HPDE6-E6E7 (cell line): ENCODE measurements at regions not wholly inside any gene's neighbourhood (a gene's known extent, or its start where the extent isn't known, plus 50 kb on each side); places are given as distances from the start of the nearest gene placed in this dataset.

Experiments
- DNase-seq: peaks from one replicate; pipeline ENCODE4 v3.0.0; 2011; ENCODE audit warnings: missing footprints; ENCODE audit errors: extremely low spot score

- no peak for DNase-seq
Measured at GRCh38 chr9:27880156-27880555, 306.9 kb upstream of the C9orf72 start.

- no peak for DNase-seq
Measured at GRCh38 chr9:27880635-27881034, 307.4 kb upstream of the C9orf72 start.

- peak; percentile 16 for DNase-seq
Measured at GRCh38 chr9:27888661-27889295, 315.5 kb upstream of the C9orf72 start.

- peak; percentile 6 for DNase-seq
Measured at GRCh38 chr9:27924502-27924901, 351.2 kb upstream of the C9orf72 start.

DNA sequence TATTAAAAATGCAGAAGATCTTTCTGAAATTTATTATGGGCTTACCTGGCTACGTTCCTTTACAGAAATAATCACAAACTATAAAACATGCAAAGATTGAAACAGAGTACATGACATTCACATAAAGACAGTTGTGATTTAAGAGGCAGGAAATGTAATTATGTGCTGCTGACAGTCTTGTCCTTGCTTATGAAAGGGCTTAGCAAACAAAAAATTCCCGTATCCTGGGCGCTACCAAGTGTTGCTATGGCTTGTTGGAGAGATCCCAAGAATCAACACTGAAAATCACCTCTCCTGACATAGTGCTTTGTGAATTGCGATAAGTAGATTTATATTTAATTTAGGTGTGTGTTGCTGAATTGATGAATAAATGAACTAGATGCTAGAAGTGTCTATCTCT lies 352.5 kb upstream of the C9orf72 start:
- DNase-seq: no peak

DNA sequence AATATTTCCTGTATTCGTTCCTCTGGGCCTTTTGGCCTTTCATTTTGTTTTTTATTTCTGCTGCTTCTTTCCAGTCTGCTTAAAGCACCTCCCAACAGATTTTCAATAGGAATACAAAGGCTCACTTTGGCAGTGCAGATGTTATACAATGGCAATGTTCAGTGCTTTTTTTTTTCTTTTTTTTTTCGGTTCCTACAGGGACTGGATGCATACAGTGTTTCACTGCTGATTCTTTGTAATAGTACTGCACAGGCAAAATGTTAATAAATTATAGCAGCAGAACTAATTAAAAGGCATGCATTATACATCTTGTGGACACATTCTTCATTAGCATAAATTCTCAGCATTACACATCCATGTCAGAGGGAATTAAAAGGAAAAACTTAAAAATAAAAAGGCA lies 356.6 kb upstream of the C9orf72 start:
- no peak for DNase-seq

- no peak for DNase-seq
Measured at GRCh38 chr9:27933210-27934025, 360.1 kb upstream of the C9orf72 start.

DNA sequence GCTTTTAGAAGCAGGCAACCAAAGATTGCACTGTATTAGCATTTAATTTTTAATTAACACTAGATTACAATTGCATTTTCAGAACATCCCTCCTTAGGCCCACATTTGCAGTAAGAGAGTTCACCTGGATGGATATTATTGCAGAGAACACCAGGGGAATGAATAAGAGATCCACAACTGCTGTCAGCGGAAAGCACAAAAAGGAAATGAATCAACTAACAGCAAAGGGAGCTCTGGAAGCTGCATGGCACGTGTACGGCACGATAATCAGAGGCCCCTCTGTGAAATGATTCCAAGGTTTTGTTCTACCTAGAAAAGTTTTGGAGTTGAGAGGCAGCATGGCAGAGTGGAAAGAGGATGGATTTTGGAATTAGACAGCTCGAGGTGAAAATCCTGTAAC lies 361.2 kb upstream of the C9orf72 start:
- no peak for DNase-seq

GRCh38 chr9:27939186-27939585 lies 365.9 kb upstream of the C9orf72 start:
- no peak for DNase-seq

GRCh38 chr9:27940535-27940934 lies 367.3 kb upstream of the C9orf72 start:
- no peak for DNase-seq

GRCh38 chr9:27943501-27943900 lies 370.2 kb upstream of the C9orf72 start:
- no peak for DNase-seq

DNA sequence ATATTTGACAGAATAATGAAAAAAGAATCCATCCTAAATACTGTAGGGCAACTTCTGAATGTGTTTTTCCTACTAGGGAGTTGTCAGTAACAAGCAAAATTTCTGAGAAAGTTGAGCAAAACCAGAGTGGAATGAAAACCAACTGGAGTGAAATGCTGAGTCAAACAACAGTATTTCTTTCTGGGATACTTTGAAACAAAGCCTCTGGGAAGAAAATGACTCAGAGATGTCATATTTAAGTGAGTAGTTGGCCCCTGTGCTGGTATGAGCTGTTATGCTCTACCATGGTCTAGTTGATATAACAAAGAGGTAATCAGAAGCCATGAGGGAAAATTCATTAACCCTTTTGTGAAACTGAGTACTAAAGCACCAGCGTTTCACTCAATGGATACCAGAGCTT lies 372.1 kb upstream of the C9orf72 start:
- DNase-seq: no peak

- DNase-seq: no peak
Measured at GRCh38 chr9:27950382-27950781, 377.1 kb upstream of the C9orf72 start.

DNA sequence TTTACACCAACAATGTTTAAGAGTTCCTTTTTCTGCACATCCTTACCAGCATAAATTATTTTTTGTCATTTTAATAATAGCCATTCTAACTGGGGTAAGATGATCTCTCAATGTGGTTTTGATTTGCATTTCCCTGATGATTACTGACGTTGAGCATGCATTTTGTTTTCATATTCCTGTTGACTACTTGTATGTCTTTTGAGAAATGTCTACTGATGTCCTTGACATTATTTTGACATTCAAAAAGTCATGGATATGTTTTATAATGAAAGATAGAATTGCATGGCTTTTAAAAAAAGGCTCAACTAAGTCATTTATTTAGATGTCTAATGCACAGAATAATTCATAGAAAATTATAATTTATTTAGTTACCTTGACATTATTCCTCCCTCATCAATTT lies 381.6 kb upstream of the C9orf72 start:
- DNase-seq: no peak

GRCh38 chr9:27963836-27964235 lies 390.6 kb upstream of the C9orf72 start:
- no peak for DNase-seq

GRCh38 chr9:27967210-27967609 lies 393.9 kb upstream of the C9orf72 start:
- no peak for DNase-seq

DNA sequence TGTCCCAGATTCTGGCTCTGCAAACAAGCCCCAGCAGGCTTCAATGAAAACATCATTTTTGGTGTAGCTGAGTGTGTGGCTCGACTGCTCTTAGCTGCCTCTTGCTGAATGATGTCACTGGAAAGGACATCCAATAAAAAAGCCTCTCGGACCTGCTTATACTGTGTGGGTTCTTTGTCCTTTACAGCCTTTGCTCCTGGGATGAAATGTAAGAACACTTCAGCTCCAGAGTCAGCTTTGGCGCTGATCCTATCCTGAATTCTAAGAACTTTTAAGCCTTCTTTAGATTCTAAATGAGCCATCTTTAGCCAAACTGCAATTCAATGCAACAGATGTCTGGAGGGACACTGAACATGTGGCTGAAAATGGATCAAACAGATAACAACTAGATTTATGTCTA lies 404.6 kb upstream of the C9orf72 start:
- DNase-seq: no peak

- no peak for DNase-seq
Measured at GRCh38 chr9:27985714-27986113, 412.4 kb upstream of the C9orf72 start.

- DNase-seq: no peak
Measured at GRCh38 chr9:27990524-27990923, 417.2 kb upstream of the C9orf72 start.

DNA sequence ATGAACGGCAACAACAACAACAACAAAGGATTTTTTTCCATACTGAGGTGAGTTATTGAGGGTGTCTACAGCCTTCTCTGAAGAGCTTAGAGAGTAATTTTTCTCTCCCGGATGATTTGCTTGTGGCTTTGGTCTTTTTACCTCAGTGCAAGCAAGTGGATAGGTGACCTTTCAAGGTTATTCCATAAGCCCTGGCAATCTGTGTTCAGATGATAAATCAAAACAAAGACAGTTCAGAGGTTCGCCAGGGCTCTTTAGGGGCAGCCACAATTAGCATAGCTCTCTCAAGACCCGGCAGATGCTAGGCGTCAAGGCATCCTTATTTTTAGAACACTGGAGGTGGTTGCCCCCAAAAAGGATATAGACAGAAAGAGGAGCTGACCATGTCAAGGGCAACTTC lies 417.9 kb upstream of the C9orf72 start:
- no peak for DNase-seq

DNA sequence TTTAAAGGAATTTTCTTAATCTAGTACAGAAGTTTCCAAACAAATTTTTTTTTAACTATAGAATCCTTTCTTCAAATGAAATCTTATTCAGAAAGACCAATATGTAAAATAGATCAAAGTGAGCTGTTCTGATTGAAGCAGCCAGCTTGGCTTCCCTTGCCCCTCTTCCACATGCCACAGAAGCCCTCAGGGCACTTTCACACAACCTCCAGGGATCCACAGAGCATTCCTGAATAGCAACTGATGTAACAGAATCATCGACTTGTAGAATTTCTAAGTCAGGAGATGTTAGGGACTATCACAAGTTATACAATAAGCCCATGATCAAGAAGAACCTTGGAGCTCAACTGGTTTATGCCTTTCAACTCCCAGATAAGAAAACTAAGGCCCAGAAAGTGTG lies 427.8 kb upstream of the C9orf72 start:
- DNase-seq: no peak

GRCh38 chr9:28004900-28005299 lies 431.6 kb upstream of the C9orf72 start:
- no peak for DNase-seq

GRCh38 chr9:28005779-28006178 lies 432.5 kb upstream of the C9orf72 start:
- no peak for DNase-seq
